GM04503 (cell line): ENCODE measurements at regions not wholly inside any gene's neighbourhood (a gene's known extent, or its start where the extent isn't known, plus 50 kb on each side); places are given as distances from the start of the nearest gene placed in this dataset.
"Not testable (repeated sequence)": the region's sequence is repeated elsewhere in the genome, so short reads cannot be mapped to it uniquely, and the experiment has no call there.

Experiments used
- DNase-seq: peaks from one replicate; pipeline ENCODE4 v3.0.0-alpha.2; 2012; ENCODE audit warnings: low read depth

- no peak for DNase-seq
These were observed 73.3 kb downstream of the OLFM4 start for GRCh38 chr13:53101883-53102282.

DNA sequence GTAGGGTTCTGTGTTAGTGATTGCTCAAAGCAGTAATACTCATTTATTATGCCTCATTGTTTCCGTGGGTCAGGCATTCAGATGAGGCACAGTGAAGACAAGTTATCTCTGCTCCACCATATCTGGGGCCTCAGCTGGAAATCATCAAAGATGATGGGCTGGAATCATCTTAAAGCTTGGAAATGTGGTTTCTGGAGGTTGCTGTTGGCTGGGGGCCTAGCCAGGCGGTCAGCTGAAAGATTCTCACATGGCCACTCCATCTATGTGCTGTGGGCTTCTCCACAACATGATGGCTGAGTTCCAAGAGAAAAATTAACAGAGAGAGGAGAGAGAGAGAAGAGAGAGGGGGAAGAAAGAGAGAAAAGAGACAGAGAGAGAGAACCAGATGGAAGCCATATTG is 75.5 kb downstream of the OLFM4 start:
- no peak for DNase-seq

- DNase-seq, result no peak
These were observed 76.9 kb downstream of the OLFM4 start for GRCh38 chr13:53105477-53105876.

- no peak for DNase-seq
These were observed 77.3 kb downstream of the OLFM4 start for GRCh38 chr13:53105890-53106289.

DNA sequence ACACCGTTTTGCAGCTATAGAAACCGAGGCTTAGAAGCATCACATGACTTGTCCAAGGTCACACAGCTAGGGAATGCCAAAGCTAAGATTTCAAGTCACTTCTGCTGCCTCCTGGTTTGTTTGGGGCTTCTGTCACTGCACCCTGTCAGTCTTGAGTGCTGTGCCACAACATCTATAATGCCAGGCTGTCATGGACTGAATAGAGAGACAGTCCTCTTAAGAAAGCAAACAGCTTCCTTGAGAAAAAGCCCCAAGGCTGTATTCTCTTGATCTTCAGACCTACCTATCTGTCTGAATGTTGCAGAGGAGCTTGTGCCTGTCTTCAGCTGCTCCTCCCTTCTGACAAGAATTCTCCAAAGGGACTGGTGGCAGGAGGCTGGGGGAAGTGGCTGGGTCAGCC is 81.6 kb downstream of the OLFM4 start:
- no peak for DNase-seq

- DNase-seq, result no peak
These were observed 82.0 kb downstream of the OLFM4 start for GRCh38 chr13:53110614-53111013.

DNA sequence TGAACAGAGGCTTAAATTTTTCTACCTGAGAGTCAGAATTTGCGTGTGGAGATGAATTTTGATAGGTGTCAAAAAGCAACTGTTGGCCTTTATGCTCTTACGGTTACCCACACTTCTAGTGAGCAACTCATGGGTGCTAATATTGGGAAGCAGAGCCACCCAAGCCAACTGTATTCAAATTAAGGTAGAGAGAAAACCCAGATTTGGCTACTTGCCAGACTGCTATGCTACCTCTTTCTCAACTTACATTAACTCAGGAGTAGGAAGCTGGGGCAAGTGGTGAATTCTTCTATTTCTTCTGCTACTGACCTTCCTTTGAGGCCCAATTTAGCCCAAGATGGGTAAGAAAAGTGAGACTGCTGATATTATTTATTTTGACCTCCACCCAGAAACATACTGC is 83.9 kb downstream of the OLFM4 start:
- no peak for DNase-seq

DNA sequence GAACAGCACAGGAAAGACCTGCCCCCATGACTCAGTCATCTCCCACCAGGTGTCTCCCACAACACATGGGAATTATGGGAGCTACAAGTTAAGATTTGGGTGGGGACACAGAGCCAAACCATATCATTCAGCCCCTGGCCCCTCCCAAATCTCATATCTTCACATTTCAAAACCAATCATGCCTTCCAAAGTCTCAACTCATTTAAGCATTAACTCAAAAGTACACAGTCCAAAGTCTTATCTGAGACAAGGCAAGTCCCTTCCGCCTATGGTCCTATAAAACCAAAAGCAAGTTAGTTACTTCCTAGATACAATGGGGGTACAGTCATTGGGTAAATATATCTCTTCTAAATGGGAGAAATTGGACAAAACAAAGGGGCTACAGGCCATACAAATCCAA is 88.4 kb downstream of the OLFM4 start:
- DNase-seq, result not testable (repeated sequence)

DNA sequence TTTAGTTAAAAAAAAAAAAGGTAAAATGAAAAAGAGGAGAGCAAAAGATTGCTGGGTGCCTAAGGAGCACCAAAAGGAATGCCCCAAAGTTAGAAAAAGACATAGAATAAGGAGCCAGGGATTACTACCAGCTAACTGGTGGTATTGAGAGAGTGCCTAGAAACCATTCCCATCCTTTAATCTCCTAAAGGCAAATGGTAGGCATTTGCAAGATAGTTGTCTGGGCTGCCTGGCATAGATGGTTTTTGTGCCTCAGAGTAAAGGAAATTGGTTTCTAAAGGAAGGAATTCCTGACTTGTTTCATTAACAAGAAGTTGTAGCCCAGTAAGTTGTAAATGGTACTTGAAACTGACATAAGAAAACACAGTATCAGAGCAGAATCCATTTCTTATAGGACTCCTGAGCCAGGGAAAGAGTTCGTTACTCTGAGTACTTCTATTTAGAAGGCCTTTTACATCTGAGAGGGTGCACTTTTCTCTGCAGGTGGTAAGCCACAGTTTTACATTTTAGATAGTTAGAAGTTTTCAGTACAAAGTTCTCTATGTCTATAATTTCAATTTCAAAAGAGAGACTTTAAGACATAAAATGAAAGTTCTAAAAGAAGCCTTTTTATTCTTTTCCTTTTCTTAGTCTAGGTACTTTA is 92.6 kb downstream of the OLFM4 start:
- no peak for DNase-seq

DNA sequence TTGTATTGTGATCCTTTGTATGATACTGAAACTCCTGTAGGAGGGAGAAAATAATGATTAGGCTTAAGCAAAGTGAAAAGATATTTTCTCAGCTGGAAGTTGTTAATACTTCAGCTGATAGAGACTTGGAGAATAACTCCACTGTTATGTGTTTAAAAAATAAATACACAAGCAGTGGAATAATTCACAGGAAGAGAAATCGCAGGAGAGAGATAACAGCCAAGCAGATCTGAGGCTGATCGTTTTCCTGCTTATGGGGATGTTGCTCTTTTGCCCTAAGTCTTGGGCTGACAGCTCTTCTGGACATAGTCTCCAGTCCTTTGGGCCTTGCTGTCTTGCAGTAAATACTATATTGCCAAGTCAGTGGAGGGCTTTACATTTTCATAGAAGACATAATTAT is 93.3 kb downstream of the OLFM4 start:
- no peak for DNase-seq

DNA sequence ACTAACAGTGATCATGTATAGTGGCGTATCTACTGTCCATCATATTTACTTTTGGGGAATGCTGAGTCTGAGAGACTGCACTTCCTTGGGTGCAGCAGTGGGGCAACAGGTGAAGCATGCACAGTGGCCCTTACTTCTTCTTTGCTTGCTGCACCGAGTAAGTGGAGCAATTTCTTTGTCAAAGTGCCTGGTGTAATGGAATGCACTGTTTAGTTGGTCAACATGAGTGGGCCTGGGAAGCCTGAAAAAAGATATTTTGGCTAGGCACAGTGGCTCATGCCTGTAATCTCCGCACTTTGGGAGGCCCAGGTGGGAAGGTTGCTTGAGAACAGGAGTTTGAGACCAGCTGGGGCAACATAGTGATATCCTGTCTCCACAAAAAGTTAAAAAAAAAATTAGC is 94.9 kb downstream of the OLFM4 start:
- no peak for DNase-seq

- DNase-seq, result no peak
These were observed 96.0 kb downstream of the OLFM4 start for GRCh38 chr13:53124623-53125022.

DNA sequence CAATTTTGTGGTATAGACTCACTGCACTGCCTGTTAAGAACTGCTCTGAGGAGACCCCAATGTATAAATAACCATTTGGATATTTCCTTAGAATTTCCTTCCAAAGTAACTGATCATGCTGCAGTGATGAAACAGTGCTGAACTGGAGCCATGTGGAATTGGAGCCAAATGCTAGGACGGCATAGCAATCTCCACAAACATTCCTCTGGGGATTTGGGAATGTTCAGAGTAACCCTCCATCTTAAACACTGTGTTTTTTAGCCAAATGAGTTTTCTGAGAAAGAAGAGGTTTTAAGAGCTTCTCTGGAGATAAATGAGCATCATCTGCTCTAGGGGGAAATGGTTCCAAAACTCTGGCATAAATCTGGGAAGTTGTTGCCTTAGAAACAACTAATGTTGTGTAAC is 98.2 kb downstream of the OLFM4 start:
- no peak for DNase-seq

- DNase-seq, result no peak
These were observed 98.8 kb downstream of the OLFM4 start for GRCh38 chr13:53127373-53127772.

DNA sequence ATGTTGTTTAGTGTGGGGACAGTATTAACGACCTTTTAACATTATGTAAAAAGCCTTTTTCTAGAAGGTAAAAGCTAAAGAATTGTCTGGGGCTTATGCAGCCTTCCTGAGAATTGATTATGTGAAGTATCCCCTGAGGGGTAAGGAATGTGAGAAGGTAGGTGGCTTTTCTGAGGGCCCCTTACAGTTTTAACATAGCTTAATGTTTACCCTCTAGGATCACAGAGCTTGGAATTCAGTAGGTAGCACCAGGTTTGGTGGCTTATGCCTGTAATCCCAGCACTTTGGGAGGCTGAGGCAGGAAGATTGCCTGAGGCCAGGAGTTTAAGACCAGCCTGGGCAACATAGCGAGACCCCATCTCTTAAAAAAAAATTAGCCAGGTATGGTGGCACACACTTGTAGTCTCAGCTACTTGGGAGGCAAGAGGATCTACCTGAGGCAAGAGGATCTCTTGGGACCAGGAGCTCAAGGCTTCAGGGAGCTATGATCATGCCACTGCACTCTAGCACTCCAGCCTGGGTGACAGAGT is 101.3 kb downstream of the OLFM4 start:
- no peak for DNase-seq

GRCh38 chr13:53131361-53131760 is 102.7 kb downstream of the OLFM4 start:
- DNase-seq, result no peak

- no peak for DNase-seq
These were observed 106.7 kb downstream of the OLFM4 start for GRCh38 chr13:53135301-53135700.

- no peak for DNase-seq
These were observed 108.1 kb downstream of the OLFM4 start for GRCh38 chr13:53136554-53137215.

GRCh38 chr13:53137779-53138178 is 109.2 kb downstream of the OLFM4 start:
- DNase-seq, result peak; percentile 11

- DNase-seq, result no peak
These were observed 109.9 kb downstream of the OLFM4 start for GRCh38 chr13:53138376-53139036.

GRCh38 chr13:53141336-53141735 is 112.7 kb downstream of the OLFM4 start:
- DNase-seq, result no peak

DNA sequence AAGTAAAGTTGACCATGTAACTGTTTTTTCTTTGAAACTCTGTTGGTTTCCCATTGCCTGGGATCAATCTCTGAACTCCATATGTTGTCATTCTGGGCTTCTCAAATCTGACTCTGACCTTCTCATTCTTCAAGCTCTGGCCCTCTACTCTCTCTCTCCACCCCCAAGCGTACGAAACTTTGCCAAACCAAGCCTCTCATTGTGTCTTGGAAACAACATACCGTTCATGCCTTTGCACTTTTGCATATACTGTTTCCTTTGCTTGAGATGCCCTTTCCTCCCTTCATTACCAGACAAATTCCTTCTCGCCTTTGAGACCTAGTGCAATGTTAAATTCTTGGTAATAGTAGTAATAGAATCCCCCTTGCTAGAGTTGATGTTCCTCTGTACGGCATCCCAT is 113.7 kb downstream of the OLFM4 start:
- DNase-seq, result no peak

- DNase-seq, result no peak
These were observed 115.2 kb downstream of the OLFM4 start for GRCh38 chr13:53143757-53144339.
